HEK293 (cell line): ENCODE measurements at regions not wholly inside any gene's neighbourhood (a gene's known extent, or its start where the extent isn't known, plus 50 kb on each side); places are given as distances from the start of the nearest gene placed in this dataset.

Experiments used
- CTCF ChIA-PET: fragments of 350-600 bp; formaldehyde crosslinking; extraction: SDS; loops from one replicate; lab custom pipeline; 2021; ENCODE audit warnings: antibody characterized with exemption; lab: Yijun Ruan, JAX
- POLR2A ChIA-PET: fragments of 300-600 bp; formaldehyde crosslinking; extraction: SDS; loops from one replicate; lab custom pipeline; 2020; ENCODE audit warnings: antibody characterized with exemption, inconsistent platforms; lab: Yijun Ruan, JAX
- H3K27ac ChIP-seq: fragments of 200-500 bp; sonication (Bioruptor generic); 2 replicates; pipeline ENCODE4 v1.5.1; 2014; ENCODE audit warnings: low read depth, low read length, control low read depth, inconsistent platforms; ENCODE audit errors: extremely low read depth
- H3K36me3 ChIP-seq, 2 experiments: fragments of 200-500 bp in 1 of 2; sonication (Bioruptor generic) in 1 of 2; 1 replicate in 1 of 2; 2 replicates in 1 of 2; pipeline ENCODE4 v1.5.1; 2014 to 2017; ENCODE audit warnings: inconsistent platforms in 2 of 2, low read length in 2 of 2; ENCODE audit not compliant: control insufficient read depth in 2 of 2, insufficient read depth in 1 of 2
- H3K4me1 ChIP-seq: fragments of 200-500 bp; sonication (Bioruptor generic); 2 replicates; pipeline ENCODE4 v1.5.1; 2014; ENCODE audit warnings: mild to moderate bottlenecking, low read length, inconsistent platforms; ENCODE audit not compliant: control insufficient read depth, insufficient read depth
- H3K4me3 ChIP-seq: 2 replicates; pipeline ENCODE4 v1.5.1; 2011; ENCODE audit warnings: low read depth, mild to moderate bottlenecking, control low read depth, low read length, moderate library complexity
- H3K9me3 ChIP-seq: fragments of 200-500 bp; sonication (Bioruptor generic); 2 replicates; pipeline ENCODE4 v1.5.1; 2014; ENCODE audit warnings: low read depth, low read length, inconsistent platforms; ENCODE audit not compliant: control insufficient read depth, insufficient read depth
- GFI1B ChIP-seq: fragments of 450-650 bp; formaldehyde crosslinking; IDR thresholded peaks from 2 replicates; pipeline ENCODE4 v1.5.1; 2016; ENCODE audit warnings: missing biosample characterization, missing genetic modification characterization
- GLIS1 ChIP-seq: fragments of 450-650 bp; formaldehyde crosslinking; IDR thresholded peaks from 2 replicates; pipeline ENCODE4 v1.5.1; 2016; ENCODE audit warnings: missing biosample characterization, missing genetic modification characterization
- SETDB1 ChIP-seq: IDR thresholded peaks from one replicate; pipeline ENCODE4 v1.6.1; 2017; ENCODE audit warnings: mild to moderate bottlenecking, low read length, moderate library complexity, mixed read lengths; ENCODE audit not compliant: insufficient read length
- SP3 ChIP-seq: fragments of 450-650 bp; formaldehyde crosslinking; IDR thresholded peaks from 2 replicates; pipeline ENCODE4 v1.5.1; 2016; ENCODE audit warnings: missing biosample characterization, missing genetic modification characterization
- YY2 ChIP-seq: fragments of 450-650 bp; formaldehyde crosslinking; IDR thresholded peaks from 2 replicates; pipeline ENCODE4 v1.5.1; 2016; ENCODE audit warnings: missing biosample characterization, missing genetic modification characterization
- ZFP3 ChIP-seq: fragments of 450-650 bp; formaldehyde crosslinking; IDR thresholded peaks from 2 replicates; pipeline ENCODE4 v1.5.1; 2016; ENCODE audit warnings: low read depth, missing biosample characterization, missing genetic modification characterization
- ZNF10 ChIP-seq: fragments of 450-650 bp; formaldehyde crosslinking; IDR thresholded peaks from 2 replicates; pipeline ENCODE4 v1.5.1; 2017; ENCODE audit warnings: missing biosample characterization, missing genetic modification characterization
- ZNF133 ChIP-seq: fragments of 450-650 bp; formaldehyde crosslinking; IDR thresholded peaks from 2 replicates; pipeline ENCODE4 v1.5.1; 2016; ENCODE audit warnings: missing biosample characterization, missing genetic modification characterization
- ZNF16 ChIP-seq: fragments of 450-650 bp; formaldehyde crosslinking; IDR thresholded peaks from 2 replicates; pipeline ENCODE4 v1.5.1; 2016; ENCODE audit warnings: low read depth, missing biosample characterization, missing genetic modification characterization
- ZNF184 ChIP-seq: fragments of 450-650 bp; IDR thresholded peaks from 2 replicates; pipeline ENCODE4 v1.5.1; 2018; ENCODE audit warnings: missing biosample characterization, mild to moderate bottlenecking, missing genetic modification characterization
- ZNF37A ChIP-seq: fragments of 450-650 bp; IDR thresholded peaks from 2 replicates; pipeline ENCODE4 v1.5.1; 2018; ENCODE audit warnings: missing biosample characterization, missing genetic modification characterization
- ZNF398 ChIP-seq: fragments of 450-650 bp; formaldehyde crosslinking; IDR thresholded peaks from 2 replicates; pipeline ENCODE4 v1.5.1; 2017; ENCODE audit warnings: missing biosample characterization, missing genetic modification characterization
- ZNF423 ChIP-seq: fragments of 450-650 bp; formaldehyde crosslinking; IDR thresholded peaks from 2 replicates; pipeline ENCODE4 v1.5.1; 2016; ENCODE audit warnings: missing biosample characterization, missing genetic modification characterization
- ZNF48 ChIP-seq: fragments of 450-650 bp; formaldehyde crosslinking; IDR thresholded peaks from 2 replicates; pipeline ENCODE4 v1.5.1; 2016; ENCODE audit warnings: missing biosample characterization, missing genetic modification characterization
- ZNF549 ChIP-seq: fragments of 450-650 bp; IDR thresholded peaks from 2 replicates; pipeline ENCODE4 v1.5.1; 2018; ENCODE audit warnings: missing biosample characterization, missing genetic modification characterization, mild to moderate bottlenecking, inconsistent platforms, moderate library complexity
- ZNF571 ChIP-seq: fragments of 450-650 bp; formaldehyde crosslinking; IDR thresholded peaks from 2 replicates; pipeline ENCODE4 v1.5.0; 2017; ENCODE audit warnings: missing biosample characterization, missing genetic modification characterization
- ZNF621 ChIP-seq: fragments of 450-650 bp; formaldehyde crosslinking; IDR thresholded peaks from 2 replicates; pipeline ENCODE4 v1.5.1; 2017; ENCODE audit warnings: missing biosample characterization, missing genetic modification characterization
- ZSCAN4 ChIP-seq: fragments of 450-650 bp; formaldehyde crosslinking; IDR thresholded peaks from 2 replicates; pipeline ENCODE4 v1.5.1; 2017; ENCODE audit warnings: missing biosample characterization, missing genetic modification characterization
- TF ChIP-seq, protein P1 (sequence below): fragments of 450-650 bp; IDR thresholded peaks from 2 replicates; pipeline ENCODE4 v1.5.1; 2018; ENCODE audit warnings: missing biosample characterization, mild to moderate bottlenecking, missing genetic modification characterization
- TF ChIP-seq, protein P2 (sequence below): fragments of 450-650 bp; formaldehyde crosslinking; IDR thresholded peaks from 2 replicates; pipeline ENCODE4 v1.5.1; 2016; ENCODE audit warnings: missing biosample characterization, missing genetic modification characterization
- TF ChIP-seq, protein P3 (sequence below): fragments of 450-650 bp; formaldehyde crosslinking; IDR thresholded peaks from 2 replicates; pipeline ENCODE4 v1.5.1; 2016; ENCODE audit warnings: missing biosample characterization, missing genetic modification characterization

- ChIA-PET POLR2A (no interaction called here), CTCF (interaction anchor here (1.2 kb wide), 1 partner anchor 17 kb away, joined by 3 read pairs; no protein-coding TSS in a partner anchor)
- Histone ChIP-seq H3K4me1 (peaks cover 6% of the 10 kb centered on the region; the same call in 1 of the 2 replicates), H3K36me3 (no peaks in the 10 kb centered on the region), H3K27ac (no peak overlapping the region), H3K9me3 (no peaks in the 10 kb centered on the region), H3K4me3 (no peak overlapping the region)
- TF ChIP-seq ZNF571 (tag by site-specific recombination) = no peak
- no peak for TF ChIP-seq ZNF184 (tag by site-specific recombination)
- TF ChIP-seq ZNF621 = no peak
- no peak for TF ChIP-seq GFI1B (tag by site-specific recombination)
These were observed 68.8 kb upstream of the SLC6A6 start for GRCh38 chr3:14333621-14334020.

GRCh38 chr3:14334136-14334535, 68.3 kb upstream of the SLC6A6 start:
- POLR2A ChIA-PET = no interaction called here

DNA sequence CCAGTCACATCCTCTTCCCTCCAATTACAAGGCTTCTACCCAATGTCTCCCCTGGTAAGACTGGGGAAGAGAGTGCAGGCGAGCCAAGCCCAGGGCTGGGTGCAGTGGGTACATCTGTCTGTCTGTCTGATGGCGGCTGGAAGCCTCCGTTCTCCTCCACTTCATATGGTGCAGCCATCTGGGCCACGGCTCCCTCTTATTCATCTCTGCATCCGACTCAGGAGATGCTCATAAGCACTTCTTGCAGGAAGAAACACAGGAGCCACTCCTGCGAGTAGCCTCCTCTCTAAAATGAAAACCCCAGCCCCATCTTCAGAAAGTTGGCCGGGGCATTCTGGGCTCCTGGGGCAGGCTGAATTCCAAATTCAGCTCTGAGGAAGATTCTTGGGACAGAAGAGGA, 67.5 kb upstream of the SLC6A6 start:
- CTCF ChIA-PET = no interaction called here
- POLR2A ChIA-PET = no interaction called here
- H3K36me3 ChIP-seq = no peaks in the 10 kb centered on the region
- H3K27ac ChIP-seq = no peak overlapping the region
- H3K4me1 ChIP-seq = no peaks in the 10 kb centered on the region
- H3K9me3 ChIP-seq = no peaks in the 10 kb centered on the region
- no peak overlapping the region for H3K4me3 ChIP-seq
- TF ChIP-seq ZFP3 (tag by site-specific recombination) = no peak
- no peak for TF ChIP-seq ZNF48 (tag by site-specific recombination)
- no peak for TF ChIP-seq SETDB1
- no peak for TF ChIP-seq ZNF423
- TF ChIP-seq, protein P1, sequence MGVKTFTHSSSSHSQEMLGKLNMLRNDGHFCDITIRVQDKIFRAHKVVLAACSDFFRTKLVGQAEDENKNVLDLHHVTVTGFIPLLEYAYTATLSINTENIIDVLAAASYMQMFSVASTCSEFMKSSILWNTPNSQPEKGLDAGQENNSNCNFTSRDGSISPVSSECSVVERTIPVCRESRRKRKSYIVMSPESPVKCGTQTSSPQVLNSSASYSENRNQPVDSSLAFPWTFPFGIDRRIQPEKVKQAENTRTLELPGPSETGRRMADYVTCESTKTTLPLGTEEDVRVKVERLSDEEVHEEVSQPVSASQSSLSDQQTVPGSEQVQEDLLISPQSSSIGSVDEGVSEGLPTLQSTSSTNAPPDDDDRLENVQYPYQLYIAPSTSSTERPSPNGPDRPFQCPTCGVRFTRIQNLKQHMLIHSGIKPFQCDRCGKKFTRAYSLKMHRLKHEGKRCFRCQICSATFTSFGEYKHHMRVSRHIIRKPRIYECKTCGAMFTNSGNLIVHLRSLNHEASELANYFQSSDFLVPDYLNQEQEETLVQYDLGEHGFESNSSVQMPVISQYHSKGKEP (tag by site-specific recombination) = no peak
- TF ChIP-seq, protein P2, sequence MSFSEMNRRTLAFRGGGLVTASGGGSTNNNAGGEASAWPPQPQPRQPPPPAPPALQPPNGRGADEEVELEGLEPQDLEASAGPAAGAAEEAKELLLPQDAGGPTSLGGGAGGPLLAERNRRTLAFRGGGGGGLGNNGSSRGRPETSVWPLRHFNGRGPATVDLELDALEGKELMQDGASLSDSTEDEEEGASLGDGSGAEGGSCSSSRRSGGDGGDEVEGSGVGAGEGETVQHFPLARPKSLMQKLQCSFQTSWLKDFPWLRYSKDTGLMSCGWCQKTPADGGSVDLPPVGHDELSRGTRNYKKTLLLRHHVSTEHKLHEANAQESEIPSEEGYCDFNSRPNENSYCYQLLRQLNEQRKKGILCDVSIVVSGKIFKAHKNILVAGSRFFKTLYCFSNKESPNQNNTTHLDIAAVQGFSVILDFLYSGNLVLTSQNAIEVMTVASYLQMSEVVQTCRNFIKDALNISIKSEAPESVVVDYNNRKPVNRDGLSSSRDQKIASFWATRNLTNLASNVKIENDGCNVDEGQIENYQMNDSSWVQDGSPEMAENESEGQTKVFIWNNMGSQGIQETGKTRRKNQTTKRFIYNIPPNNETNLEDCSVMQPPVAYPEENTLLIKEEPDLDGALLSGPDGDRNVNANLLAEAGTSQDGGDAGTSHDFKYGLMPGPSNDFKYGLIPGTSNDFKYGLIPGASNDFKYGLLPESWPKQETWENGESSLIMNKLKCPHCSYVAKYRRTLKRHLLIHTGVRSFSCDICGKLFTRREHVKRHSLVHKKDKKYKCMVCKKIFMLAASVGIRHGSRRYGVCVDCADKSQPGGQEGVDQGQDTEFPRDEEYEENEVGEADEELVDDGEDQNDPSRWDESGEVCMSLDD (tag by site-specific recombination) = no peak
- TF ChIP-seq ZNF549 (tag by site-specific recombination) = no peak
- TF ChIP-seq ZNF10 (tag by site-specific recombination) = no peak

More at GRCh38 chr3:14334136-14334535, 68.3 kb upstream of the SLC6A6 start:
- no peaks in the 10 kb centered on the region for H3K9me3 ChIP-seq
- TF ChIP-seq YY2 (tag by site-specific recombination) = no peak
- TF ChIP-seq ZNF398 (tag by site-specific recombination) = no peak
- no peak for TF ChIP-seq ZSCAN4 (tag by site-specific recombination)
- TF ChIP-seq SP3 (tag by site-specific recombination) = no peak
- no peak for TF ChIP-seq ZNF16 (tag by site-specific recombination)
- TF ChIP-seq ZNF133 (tag by site-specific recombination) = no peak
- TF ChIP-seq GLIS1 (tag by site-specific recombination) = no peak
- TF ChIP-seq, protein P3, sequence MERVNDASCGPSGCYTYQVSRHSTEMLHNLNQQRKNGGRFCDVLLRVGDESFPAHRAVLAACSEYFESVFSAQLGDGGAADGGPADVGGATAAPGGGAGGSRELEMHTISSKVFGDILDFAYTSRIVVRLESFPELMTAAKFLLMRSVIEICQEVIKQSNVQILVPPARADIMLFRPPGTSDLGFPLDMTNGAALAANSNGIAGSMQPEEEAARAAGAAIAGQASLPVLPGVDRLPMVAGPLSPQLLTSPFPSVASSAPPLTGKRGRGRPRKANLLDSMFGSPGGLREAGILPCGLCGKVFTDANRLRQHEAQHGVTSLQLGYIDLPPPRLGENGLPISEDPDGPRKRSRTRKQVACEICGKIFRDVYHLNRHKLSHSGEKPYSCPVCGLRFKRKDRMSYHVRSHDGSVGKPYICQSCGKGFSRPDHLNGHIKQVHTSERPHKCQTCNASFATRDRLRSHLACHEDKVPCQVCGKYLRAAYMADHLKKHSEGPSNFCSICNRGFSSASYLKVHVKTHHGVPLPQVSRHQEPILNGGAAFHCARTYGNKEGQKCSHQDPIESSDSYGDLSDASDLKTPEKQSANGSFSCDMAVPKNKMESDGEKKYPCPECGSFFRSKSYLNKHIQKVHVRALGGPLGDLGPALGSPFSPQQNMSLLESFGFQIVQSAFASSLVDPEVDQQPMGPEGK (tag by site-specific recombination) = no peak
- no peak for TF ChIP-seq ZNF37A (tag by site-specific recombination)
- no peak overlapping the region for H3K4me3 ChIP-seq
- peaks cover 6% of the 10 kb centered on the region; the same call in 1 of the 2 replicates for H3K4me1 ChIP-seq
- H3K27ac ChIP-seq = no peak overlapping the region
- CTCF ChIA-PET = interaction anchor here (1.2 kb wide), 1 partner anchor 17 kb away, joined by 3 read pairs; no protein-coding TSS in a partner anchor
- H3K36me3 ChIP-seq = no peaks in the 10 kb centered on the region
